ENCODE measurements at regions not wholly inside any gene's neighbourhood (a gene's known extent, or its start where the extent isn't known, plus 50 kb on each side); places are given as distances from the start of the nearest gene placed in this dataset.

GRCh38 chr6:128600397-128600951 lies 80.1 kb upstream of the PTPRK start:
- DNase-seq (ENCODE audit: low read depth), result peak; percentile 92
- H3K4me3 ChIP-seq (ENCODE audit: low read depth, low read length), result no peak overlapping the region
- no peak for TF ChIP-seq CTCF (IDR thresholded peaks at IDR 0.05; ENCODE audit: low read depth, low read length, missing control alignments)
- in situ Hi-C loops (cut with HindIII; ENCODE audit: low sequenced_read_pairs), result no loop called here

- no peak for TF ChIP-seq CTCF (IDR thresholded peaks at IDR 0.05; ENCODE audit: low read depth, low read length, missing control alignments)
- no peak for DNase-seq (ENCODE audit: low read depth)
- no peak overlapping the region for H3K4me3 ChIP-seq (ENCODE audit: low read depth, low read length)
- in situ Hi-C loops (cut with HindIII; ENCODE audit: low sequenced_read_pairs), result no loop called here
Observed at GRCh38 chr6:128599036-128599435, 78.6 kb upstream of the PTPRK start.

- TF ChIP-seq CTCF (IDR thresholded peaks at IDR 0.05; ENCODE audit: low read depth, low read length, missing control alignments), result no peak
- no peak for DNase-seq (ENCODE audit: low read depth)
- H3K4me3 ChIP-seq (ENCODE audit: low read depth, low read length), result no peak overlapping the region
- in situ Hi-C loops (cut with HindIII; ENCODE audit: low sequenced_read_pairs), result no loop called here
Observed at GRCh38 chr6:128598571-128598970, 78.2 kb upstream of the PTPRK start.

GRCh38 chr6:128597956-128598355 lies 77.6 kb upstream of the PTPRK start:
- no peak for TF ChIP-seq CTCF (IDR thresholded peaks at IDR 0.05; ENCODE audit: low read depth, low read length, missing control alignments)
- DNase-seq (ENCODE audit: low read depth), result no peak
- in situ Hi-C loops (cut with HindIII; ENCODE audit: low sequenced_read_pairs), result no loop called here
- H3K4me3 ChIP-seq (ENCODE audit: low read depth, low read length), result no peak overlapping the region

- in situ Hi-C loops (cut with HindIII; ENCODE audit: low sequenced_read_pairs), result no loop called here
- no peak for TF ChIP-seq CTCF (IDR thresholded peaks at IDR 0.05; ENCODE audit: low read depth, low read length, missing control alignments)
- no peak overlapping the region for H3K4me3 ChIP-seq (ENCODE audit: low read depth, low read length)
- no peak for DNase-seq (ENCODE audit: low read depth)
Observed at GRCh38 chr6:128597004-128597403, 76.6 kb upstream of the PTPRK start.

GRCh38 chr6:128595544-128595943 lies 75.1 kb upstream of the PTPRK start:
- H3K4me3 ChIP-seq (ENCODE audit: low read depth, low read length), result no peak overlapping the region
- no peak for TF ChIP-seq CTCF (IDR thresholded peaks at IDR 0.05; ENCODE audit: low read depth, low read length, missing control alignments)
- in situ Hi-C loops (cut with HindIII; ENCODE audit: low sequenced_read_pairs), result no loop called here
- DNase-seq (ENCODE audit: low read depth), result no peak

GRCh38 chr6:128586095-128586494 lies 65.7 kb upstream of the PTPRK start:
- in situ Hi-C loops (cut with HindIII; ENCODE audit: low sequenced_read_pairs), result no loop called here
- DNase-seq (ENCODE audit: low read depth), result no peak
- TF ChIP-seq CTCF (IDR thresholded peaks at IDR 0.05; ENCODE audit: low read depth, low read length, missing control alignments), result no peak
- no peak overlapping the region for H3K4me3 ChIP-seq (ENCODE audit: low read depth, low read length)

Measured in astrocyte of the cerebellum (primary cell).